HepG2 (cell line): ENCODE measurements at regions not wholly inside any gene's neighbourhood (a gene's known extent, or its start where the extent isn't known, plus 50 kb on each side); places are given as distances from the start of the nearest gene placed in this dataset.

ENCODE experiments used
- KAT2B ChIP-seq: fragments of 150-350 bp; IDR thresholded peaks from 2 replicates; pipeline ENCODE4 v1.6.1; 2014; ENCODE audit warnings: low read depth, low read length, borderline replicate concordance
- MAFG ChIP-seq: sonication (generic); formaldehyde crosslinking; IDR thresholded peaks from 2 replicates; pipeline ENCODE4 v1.5.1; 2020; ENCODE audit warnings: mild to moderate bottlenecking, missing genetic modification reagents
- MXI1 ChIP-seq: IDR thresholded peaks from 3 replicates; pipeline ENCODE4 v1.6.1; 2012; ENCODE audit warnings: low read depth, low read length, inconsistent platforms, borderline replicate concordance
- SP140L ChIP-seq: sonication (generic); formaldehyde crosslinking; IDR thresholded peaks from 2 replicates; pipeline ENCODE4 v1.4.0; 2020; ENCODE audit warnings: missing genetic modification reagents, borderline replicate concordance
- ZNF224 ChIP-seq: sonication (generic); formaldehyde crosslinking; IDR thresholded peaks from 2 replicates; pipeline ENCODE4 v1.5.0; 2020; ENCODE audit warnings: mild to moderate bottlenecking, missing genetic modification reagents
- ZNF33B ChIP-seq: sonication (generic); formaldehyde crosslinking; IDR thresholded peaks from 2 replicates; pipeline ENCODE4 v1.5.1; 2020; ENCODE audit warnings: mild to moderate bottlenecking, missing genetic modification reagents
- TF ChIP-seq, protein P1 (sequence below): sonication (generic); formaldehyde crosslinking; IDR thresholded peaks from 2 replicates; pipeline ENCODE4 v1.5.0; 2020; ENCODE audit warnings: missing genetic modification reagents

DNA sequence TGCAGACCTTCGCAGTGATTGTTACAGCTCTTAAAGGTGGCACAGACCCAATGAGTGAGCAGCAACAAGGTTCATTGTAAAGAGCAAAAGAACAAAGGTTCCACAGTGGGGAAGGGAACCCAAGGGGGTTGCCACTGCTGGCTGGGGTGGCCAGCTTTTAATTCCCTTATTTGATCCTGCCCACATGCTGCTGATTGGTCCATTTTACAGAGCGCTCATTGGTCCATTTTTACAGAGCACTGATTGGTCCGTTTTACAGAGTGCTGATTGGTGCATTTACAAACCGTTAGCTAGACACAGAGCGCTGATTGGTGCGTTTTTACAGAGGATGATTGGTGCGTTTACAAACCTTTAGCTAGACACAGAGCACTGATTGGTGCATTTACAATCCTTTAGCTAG lies 360.6 kb upstream of the DAB2 start:
- TF ChIP-seq, protein P1, sequence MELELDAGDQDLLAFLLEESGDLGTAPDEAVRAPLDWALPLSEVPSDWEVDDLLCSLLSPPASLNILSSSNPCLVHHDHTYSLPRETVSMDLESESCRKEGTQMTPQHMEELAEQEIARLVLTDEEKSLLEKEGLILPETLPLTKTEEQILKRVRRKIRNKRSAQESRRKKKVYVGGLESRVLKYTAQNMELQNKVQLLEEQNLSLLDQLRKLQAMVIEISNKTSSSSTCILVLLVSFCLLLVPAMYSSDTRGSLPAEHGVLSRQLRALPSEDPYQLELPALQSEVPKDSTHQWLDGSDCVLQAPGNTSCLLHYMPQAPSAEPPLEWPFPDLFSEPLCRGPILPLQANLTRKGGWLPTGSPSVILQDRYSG (CRISPR knock-in tag): no peak
- TF ChIP-seq ZNF224 (CRISPR knock-in tag) (no peak), KAT2B (no peak), SP140L (CRISPR knock-in tag) (no peak), MXI1 (no peak), ZNF33B (no peak), MAFG (CRISPR knock-in tag) (no peak)
